Left ventricle myocardium inferior (tissue), 1 donor: ENCODE measurements at regions not wholly inside any gene's neighbourhood (a gene's known extent, or its start where the extent isn't known, plus 50 kb on each side); places are given as distances from the start of the nearest gene placed in this dataset.
A peak's percentile ranks its signal among the peaks of the same experiment; 100 is the strongest.

ENCODE experiments used
- DNase-seq: peaks from one replicate; pipeline ENCODE4 v3.0.0-alpha.2; 2020
- H3K27ac ChIP-seq: fragments of 200-600 bp; replicated peaks from 2 replicates; pipeline ENCODE4 v1.8.0; 2021
- H3K27me3 ChIP-seq: fragments of 200-600 bp; 2 replicates; pipeline ENCODE4 v1.8.0; 2021; ENCODE audit warnings: low read depth
- H3K36me3 ChIP-seq: fragments of 200-600 bp; 2 replicates; pipeline ENCODE4 v1.8.0; 2021
- H3K4me1 ChIP-seq: fragments of 200-600 bp; 2 replicates; pipeline ENCODE4 v1.8.0; 2021
- H3K4me3 ChIP-seq: fragments of 200-600 bp; 2 replicates; pipeline ENCODE4 v1.8.0; 2021; ENCODE audit warnings: mild to moderate bottlenecking, moderate library complexity
- H3K9me3 ChIP-seq: fragments of 200-600 bp; replicated peaks from 2 replicates; pipeline ENCODE4 v1.8.0; 2021
- CTCF ChIP-seq: fragments of 200-600 bp; IDR thresholded peaks from 2 replicates; pipeline ENCODE4 v1.8.0; 2021; ENCODE audit warnings: antibody characterized with exemption, mild to moderate bottlenecking, borderline replicate concordance
- intact Hi-C: fragments of 100-400 bp; cut with micrococcal nuclease; formaldehyde crosslinking; loops from one replicate; pipeline ENCODE4 v1.11.0; 2022
- donor health status: DM: no; HTN: yes; CAD: no; lungs with severe emphysema.

- Histone ChIP-seq H3K4me1 (peaks cover 12% of the 10 kb centered on the region), H3K4me3 (no peak overlapping the region), H3K36me3 (no peaks in the 10 kb centered on the region), H3K27me3 (no peaks in the 10 kb centered on the region), H3K27ac (peak overlapping the region; percentile 68), H3K9me3 (no peaks in the 10 kb centered on the region)
- intact Hi-C loops = no loop called here
- DNase-seq = no peak
- no peak for TF ChIP-seq CTCF
These were observed 153.3 kb upstream of the USP9X start for GRCh38 chrX:40931921-40932320.

GRCh38 chrX:40933132-40933705, 152.0 kb upstream of the USP9X start:
- Histone ChIP-seq H3K4me1 (peaks cover 12% of the 10 kb centered on the region), H3K9me3 (no peaks in the 10 kb centered on the region), H3K27me3 (no peaks in the 10 kb centered on the region), H3K4me3 (peak overlapping the region; percentile 40), H3K36me3 (no peaks in the 10 kb centered on the region), H3K27ac (peak overlapping the region; percentile 68)
- intact Hi-C loops = no loop called here
- no peak for DNase-seq
- no peak for TF ChIP-seq CTCF

- TF ChIP-seq CTCF = no peak
- peak overlapping the region; percentile 68 for H3K27ac ChIP-seq
- peaks cover 12% of the 10 kb centered on the region for H3K4me1 ChIP-seq
- DNase-seq = no peak
- intact Hi-C loops = no loop called here
- peak overlapping the region; percentile 40 for H3K4me3 ChIP-seq
- H3K36me3 ChIP-seq = no peaks in the 10 kb centered on the region
- H3K9me3 ChIP-seq = no peaks in the 10 kb centered on the region
- H3K27me3 ChIP-seq = no peaks in the 10 kb centered on the region
These were observed 151.4 kb upstream of the USP9X start for GRCh38 chrX:40933706-40934425.

- Histone ChIP-seq H3K9me3 (no peaks in the 10 kb centered on the region), H3K27ac (no peak overlapping the region), H3K4me3 (no peak overlapping the region), H3K36me3 (no peaks in the 10 kb centered on the region), H3K4me1 (peaks cover 12% of the 10 kb centered on the region), H3K27me3 (no peaks in the 10 kb centered on the region)
- no peak for TF ChIP-seq CTCF
- intact Hi-C loops = no loop called here
- DNase-seq = no peak
These were observed 148.4 kb upstream of the USP9X start for GRCh38 chrX:40936827-40937226.

- Histone ChIP-seq H3K36me3 (no peaks in the 10 kb centered on the region), H3K4me1 (peaks cover 5% of the 10 kb centered on the region), H3K9me3 (no peaks in the 10 kb centered on the region), H3K4me3 (no peak overlapping the region), H3K27ac (no peak overlapping the region), H3K27me3 (no peaks in the 10 kb centered on the region)
- no peak for TF ChIP-seq CTCF
- intact Hi-C loops = no loop called here
- no peak for DNase-seq
These were observed 146.8 kb upstream of the USP9X start for GRCh38 chrX:40938423-40938822.
